ENCODE measurements at regions not wholly inside any gene's neighbourhood (a gene's known extent, or its start where the extent isn't known, plus 50 kb on each side); places are given as distances from the start of the nearest gene placed in this dataset.
"Not testable (repeated sequence)": the region's sequence is repeated elsewhere in the genome, so short reads cannot be mapped to it uniquely, and the experiment has no call there.

DNA sequence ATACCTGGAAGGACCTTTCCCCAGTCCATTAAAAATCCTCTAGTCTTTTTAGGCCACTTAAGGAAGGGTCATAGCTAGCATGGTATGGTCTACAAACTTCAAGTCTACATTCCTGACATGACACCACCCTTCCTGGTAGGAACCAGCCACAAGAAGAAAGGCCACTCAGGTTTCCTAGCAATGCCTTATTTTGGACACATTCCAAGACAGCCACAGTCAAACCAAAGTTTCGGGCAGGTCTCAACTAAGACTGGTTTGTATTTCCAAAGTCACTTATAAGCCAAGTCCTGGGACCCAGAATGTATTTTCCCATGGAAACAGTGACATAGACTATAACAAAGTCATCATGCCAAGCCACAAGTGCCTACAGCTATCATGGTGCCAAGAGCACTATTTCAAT, 50.6 kb upstream of the SLC44A3 start:
- Mint-ChIP-seq H3K36me3 (no peaks in the 10 kb centered on the region), H3K4me1 (no peaks in the 10 kb centered on the region), H3K27ac (no peak overlapping the region), H3K27me3 (no peaks in the 10 kb centered on the region), H3K9me3 (peaks cover 0 to 4% (median 0%) of the 10 kb centered on the region in 7 donors), H3K4me3 (no peak overlapping the region)
- no peak for ATAC-seq (ENCODE audit: low read depth in 2 of 2)
- DNase-seq = no peak
- no peaks in the 10 kb centered on the region for H3K36me3 ChIP-seq (ENCODE audit: control insufficient read depth, insufficient read depth, low read length)
- no peaks in the 10 kb centered on the region for H3K9me3 ChIP-seq (ENCODE audit: control insufficient read depth in 2 of 2, low read length in 2 of 2)
- no peak overlapping the region for H3K4me3 ChIP-seq (ENCODE audit: low read depth, low read length)
- H3K27me3 ChIP-seq (ENCODE audit: control insufficient read depth, insufficient read depth, low read length) = no peaks in the 10 kb centered on the region
- H3K4me1 ChIP-seq (ENCODE audit: control insufficient read depth, insufficient read depth, low read length, poor library complexity, severe bottlenecking) = no peaks in the 10 kb centered on the region
- H3K27ac ChIP-seq (ENCODE audit: insufficient read depth, low read length, poor library complexity, severe bottlenecking) = no peak overlapping the region

- no peaks in the 10 kb centered on the region for H3K27me3 Mint-ChIP-seq
- no peaks in the 10 kb centered on the region for H3K36me3 ChIP-seq (ENCODE audit: control insufficient read depth, insufficient read depth, low read length)
- H3K27ac Mint-ChIP-seq = no peak overlapping the region
- H3K27ac ChIP-seq (ENCODE audit: insufficient read depth, low read length, poor library complexity, severe bottlenecking) = no peak overlapping the region
- no peak overlapping the region for H3K4me3 Mint-ChIP-seq
- no peaks in the 10 kb centered on the region for H3K36me3 Mint-ChIP-seq
- peaks cover 0 to 5% (median 0%) of the 10 kb centered on the region in 7 donors for H3K9me3 Mint-ChIP-seq
- no peaks in the 10 kb centered on the region for H3K9me3 ChIP-seq (ENCODE audit: control insufficient read depth in 2 of 2, low read length in 2 of 2)
- no peaks in the 10 kb centered on the region for H3K4me1 ChIP-seq (ENCODE audit: control insufficient read depth, insufficient read depth, low read length, poor library complexity, severe bottlenecking)
- H3K4me3 ChIP-seq (ENCODE audit: low read depth, low read length) = no peak overlapping the region
- ATAC-seq (ENCODE audit: low read depth in 2 of 2) (no peak), DNase-seq (no peak)
- no peaks in the 10 kb centered on the region for H3K27me3 ChIP-seq (ENCODE audit: control insufficient read depth, insufficient read depth, low read length)
- H3K4me1 Mint-ChIP-seq = no peaks in the 10 kb centered on the region
Observed at GRCh38 chr1:94768036-94768435, 52.1 kb upstream of the SLC44A3 start.

DNA sequence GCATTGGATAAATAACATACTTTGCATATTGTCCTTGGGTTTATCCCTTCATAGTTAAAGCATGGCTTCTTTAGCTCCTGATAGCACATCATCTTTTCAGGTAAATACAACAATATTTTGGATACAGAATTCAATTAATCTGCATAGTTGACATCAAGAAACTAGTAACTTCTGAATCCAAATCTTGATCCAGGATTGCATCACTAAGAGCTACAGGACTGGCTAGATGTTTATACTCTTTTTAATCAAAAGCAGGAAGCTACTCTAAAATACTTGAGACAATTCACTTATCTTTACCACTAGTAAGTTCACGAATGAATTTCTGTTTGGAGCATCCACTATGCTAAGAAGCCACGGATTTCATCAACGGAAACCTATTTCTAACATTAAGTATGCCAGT, 54.2 kb upstream of the SLC44A3 start:
- Mint-ChIP-seq H3K27me3 (no peaks in the 10 kb centered on the region), H3K36me3 (no peaks in the 10 kb centered on the region), H3K27ac (no peak overlapping the region), H3K4me3 (no peak overlapping the region), H3K9me3 (peaks cover 0 to 5% (median 4%) of the 10 kb centered on the region in 7 donors), H3K4me1 (no peaks in the 10 kb centered on the region)
- H3K9me3 ChIP-seq (ENCODE audit: control insufficient read depth in 2 of 2, low read length in 2 of 2) = no peaks in the 10 kb centered on the region
- no peak for DNase-seq
- no peaks in the 10 kb centered on the region for H3K27me3 ChIP-seq (ENCODE audit: control insufficient read depth, insufficient read depth, low read length)
- no peak for ATAC-seq (ENCODE audit: low read depth in 2 of 2)
- H3K4me3 ChIP-seq (ENCODE audit: low read depth, low read length) = no peak overlapping the region
- no peak overlapping the region for H3K27ac ChIP-seq (ENCODE audit: insufficient read depth, low read length, poor library complexity, severe bottlenecking)
- H3K36me3 ChIP-seq (ENCODE audit: control insufficient read depth, insufficient read depth, low read length) = no peaks in the 10 kb centered on the region
- no peaks in the 10 kb centered on the region for H3K4me1 ChIP-seq (ENCODE audit: control insufficient read depth, insufficient read depth, low read length, poor library complexity, severe bottlenecking)

DNA sequence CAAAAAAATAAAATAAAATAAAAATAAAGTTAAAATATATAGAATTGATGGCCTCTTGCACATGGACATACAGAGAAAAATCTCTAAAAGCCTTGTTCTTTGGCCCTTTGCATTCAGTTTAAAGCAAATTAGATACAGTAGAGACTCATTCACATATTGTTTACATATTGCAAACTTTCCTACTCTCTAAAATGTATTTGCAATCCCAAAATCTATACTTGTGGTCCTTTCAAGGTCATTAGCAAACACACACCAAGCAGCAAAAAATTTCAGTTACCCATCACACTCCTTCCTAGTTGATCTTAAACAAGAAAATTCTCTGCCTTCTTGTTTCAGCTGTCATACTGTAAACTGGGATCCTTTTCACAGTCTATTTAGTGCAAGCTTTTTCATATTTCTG, 61.0 kb upstream of the SLC44A3 start:
- H3K36me3 Mint-ChIP-seq = no peaks in the 10 kb centered on the region
- DNase-seq (no peak), ATAC-seq (ENCODE audit: low read depth in 2 of 2) (no peak)
- Histone ChIP-seq H3K4me1 (ENCODE audit: control insufficient read depth, insufficient read depth, low read length, poor library complexity, severe bottlenecking) (no peaks in the 10 kb centered on the region), H3K27ac (ENCODE audit: insufficient read depth, low read length, poor library complexity, severe bottlenecking) (no peak overlapping the region), H3K9me3 (ENCODE audit: control insufficient read depth in 2 of 2, low read length in 2 of 2) (no peaks in the 10 kb centered on the region), H3K27me3 (ENCODE audit: control insufficient read depth, insufficient read depth, low read length) (no peaks in the 10 kb centered on the region), H3K36me3 (ENCODE audit: control insufficient read depth, insufficient read depth, low read length) (no peaks in the 10 kb centered on the region), H3K4me3 (ENCODE audit: low read depth, low read length) (no peak overlapping the region)
- no peak overlapping the region for H3K4me3 Mint-ChIP-seq
- no peak overlapping the region for H3K27ac Mint-ChIP-seq
- H3K9me3 Mint-ChIP-seq = peaks cover 1 to 6% (median 4%) of the 10 kb centered on the region in 7 donors
- peaks cover 12% of the 10 kb centered on the region for H3K27me3 Mint-ChIP-seq
- peaks cover 0 to 2% (median 0%) of the 10 kb centered on the region in 4 donors for H3K4me1 Mint-ChIP-seq

DNA sequence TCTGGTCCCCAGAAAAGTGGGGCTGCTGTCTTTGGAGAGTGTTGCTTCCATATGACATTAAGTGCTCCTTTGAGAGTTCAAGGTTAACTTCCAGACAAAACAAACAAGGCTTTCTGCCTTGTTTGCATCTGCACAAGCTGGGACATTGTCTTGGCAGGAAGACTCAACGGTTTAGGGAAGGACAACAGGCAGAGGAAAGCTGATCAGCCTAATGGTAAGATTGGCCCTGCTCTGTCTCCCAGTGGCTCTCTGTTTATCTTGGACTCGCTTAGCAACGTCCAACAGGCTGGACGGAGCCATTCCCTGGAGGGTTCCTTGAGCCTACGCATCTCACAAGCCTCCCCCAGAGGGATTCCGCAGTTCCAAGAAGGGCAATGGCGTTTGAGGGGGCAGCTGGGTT, 62.2 kb upstream of the SLC44A3 start:
- H3K36me3 ChIP-seq (ENCODE audit: control insufficient read depth, insufficient read depth, low read length) = no peaks in the 10 kb centered on the region
- DNase-seq = no peak
- no peaks in the 10 kb centered on the region for H3K9me3 ChIP-seq (ENCODE audit: control insufficient read depth in 2 of 2, low read length in 2 of 2)
- H3K4me3 ChIP-seq (ENCODE audit: low read depth, low read length) = no peak overlapping the region
- H3K4me1 ChIP-seq (ENCODE audit: control insufficient read depth, insufficient read depth, low read length, poor library complexity, severe bottlenecking) = no peaks in the 10 kb centered on the region
- H3K27me3 Mint-ChIP-seq = peaks cover 12% of the 10 kb centered on the region
- ATAC-seq (ENCODE audit: low read depth in 2 of 2) = no peak
- H3K4me3 Mint-ChIP-seq = no peak overlapping the region
- no peak overlapping the region for H3K27ac Mint-ChIP-seq
- no peaks in the 10 kb centered on the region for H3K36me3 Mint-ChIP-seq
- no peak overlapping the region for H3K27ac ChIP-seq (ENCODE audit: insufficient read depth, low read length, poor library complexity, severe bottlenecking)
- no peaks in the 10 kb centered on the region for H3K27me3 ChIP-seq (ENCODE audit: control insufficient read depth, insufficient read depth, low read length)
- peaks cover 0 to 2% (median 0%) of the 10 kb centered on the region in 4 donors for H3K4me1 Mint-ChIP-seq
- peaks cover 0 to 6% (median 4%) of the 10 kb centered on the region in 7 donors for H3K9me3 Mint-ChIP-seq

DNA sequence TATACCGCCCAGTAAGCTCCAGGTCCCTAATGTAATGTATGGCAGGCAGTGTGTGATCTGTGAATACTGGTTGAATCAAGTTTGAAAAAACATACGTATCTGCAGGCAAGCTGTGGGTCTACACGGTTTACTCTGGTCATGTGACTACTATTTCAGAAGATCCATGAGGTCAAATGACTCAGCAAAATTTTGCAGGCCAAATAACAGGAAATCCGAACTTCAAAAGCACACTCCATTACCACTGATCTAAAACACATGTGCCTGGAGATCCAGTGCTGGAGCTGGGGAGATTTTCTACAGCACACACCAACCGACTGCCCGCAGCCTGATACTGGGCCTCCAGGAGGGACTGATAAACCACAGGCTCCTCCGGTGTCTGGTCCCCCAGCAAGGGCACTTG, 64.5 kb upstream of the SLC44A3 start:
- H3K4me3 ChIP-seq (ENCODE audit: low read depth, low read length) = no peak overlapping the region
- H3K27ac ChIP-seq (ENCODE audit: insufficient read depth, low read length, poor library complexity, severe bottlenecking) = no peak overlapping the region
- H3K36me3 ChIP-seq (ENCODE audit: control insufficient read depth, insufficient read depth, low read length) = no peaks in the 10 kb centered on the region
- H3K36me3 Mint-ChIP-seq = no peaks in the 10 kb centered on the region
- ATAC-seq (ENCODE audit: low read depth in 2 of 2) = peak in 1 of 2 donors; percentile 18
- H3K4me1 Mint-ChIP-seq = peaks cover 0 to 2% (median 0%) of the 10 kb centered on the region in 4 donors
- no peaks in the 10 kb centered on the region for H3K27me3 ChIP-seq (ENCODE audit: control insufficient read depth, insufficient read depth, low read length)
- H3K9me3 ChIP-seq (ENCODE audit: control insufficient read depth in 2 of 2, low read length in 2 of 2) = no peaks in the 10 kb centered on the region
- no peak overlapping the region for H3K4me3 Mint-ChIP-seq
- no peak overlapping the region for H3K27ac Mint-ChIP-seq
- peaks cover 12% of the 10 kb centered on the region for H3K27me3 Mint-ChIP-seq
- peak in 1 of 3 donors; percentile 77 for DNase-seq
- no peaks in the 10 kb centered on the region for H3K4me1 ChIP-seq (ENCODE audit: control insufficient read depth, insufficient read depth, low read length, poor library complexity, severe bottlenecking)
- H3K9me3 Mint-ChIP-seq = peaks cover 0 to 8% (median 4%) of the 10 kb centered on the region in 7 donors

DNA sequence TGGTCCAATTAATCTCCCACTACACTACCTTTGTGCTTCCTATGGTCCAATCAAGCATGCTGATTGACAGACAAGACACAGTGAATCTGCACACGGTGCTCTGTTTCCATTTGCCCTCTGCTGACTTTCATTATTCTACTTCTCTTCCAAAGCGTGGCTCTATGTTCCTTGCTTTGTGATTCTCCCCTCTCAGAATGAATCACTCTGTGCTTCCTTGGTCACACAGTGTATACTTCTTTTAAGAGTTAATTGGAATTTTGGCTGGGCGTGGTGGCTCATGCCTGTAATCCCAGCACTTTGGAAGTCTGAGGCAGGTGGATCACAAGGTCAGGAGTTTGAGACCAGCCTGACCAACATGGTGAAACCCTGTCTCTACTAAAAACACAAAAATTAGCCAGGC, 65.1 kb upstream of the SLC44A3 start:
- H3K4me3 ChIP-seq (ENCODE audit: low read depth, low read length); H3K36me3 ChIP-seq (ENCODE audit: control insufficient read depth, insufficient read depth, low read length); ATAC-seq (ENCODE audit: low read depth in 2 of 2); H3K9me3 Mint-ChIP-seq; H3K36me3 Mint-ChIP-seq; H3K27me3 ChIP-seq (ENCODE audit: control insufficient read depth, insufficient read depth, low read length); H3K4me3 Mint-ChIP-seq; H3K4me1 Mint-ChIP-seq; H3K27ac ChIP-seq (ENCODE audit: insufficient read depth, low read length, poor library complexity, severe bottlenecking); H3K9me3 ChIP-seq (ENCODE audit: control insufficient read depth in 2 of 2, low read length in 2 of 2); H3K4me1 ChIP-seq (ENCODE audit: control insufficient read depth, insufficient read depth, low read length, poor library complexity, severe bottlenecking); DNase-seq; H3K27ac Mint-ChIP-seq: not testable (repeated sequence)
- peaks cover 12% of the 10 kb centered on the region for H3K27me3 Mint-ChIP-seq

- Histone ChIP-seq H3K36me3 (ENCODE audit: control insufficient read depth, insufficient read depth, low read length) (no peaks in the 10 kb centered on the region), H3K27ac (ENCODE audit: insufficient read depth, low read length, poor library complexity, severe bottlenecking) (no peak overlapping the region), H3K4me3 (ENCODE audit: low read depth, low read length) (no peak overlapping the region), H3K9me3 (ENCODE audit: control insufficient read depth in 2 of 2, low read length in 2 of 2) (no peaks in the 10 kb centered on the region), H3K27me3 (ENCODE audit: control insufficient read depth, insufficient read depth, low read length) (no peaks in the 10 kb centered on the region), H3K4me1 (ENCODE audit: control insufficient read depth, insufficient read depth, low read length, poor library complexity, severe bottlenecking) (no peaks in the 10 kb centered on the region)
- no peaks in the 10 kb centered on the region for H3K36me3 Mint-ChIP-seq
- H3K9me3 Mint-ChIP-seq = peaks cover 0 to 7% (median under 1%) of the 10 kb centered on the region in 7 donors
- H3K4me1 Mint-ChIP-seq = peaks cover 0 to 2% (median 0%) of the 10 kb centered on the region in 4 donors
- ATAC-seq (ENCODE audit: low read depth in 2 of 2) (no peak), DNase-seq (no peak)
- peaks cover 12% of the 10 kb centered on the region for H3K27me3 Mint-ChIP-seq
- H3K4me3 Mint-ChIP-seq = no peak overlapping the region
- H3K27ac Mint-ChIP-seq = no peak overlapping the region
Observed at GRCh38 chr1:94754570-94754969, 65.6 kb upstream of the SLC44A3 start.

All from CD4-positive, CD25-positive, alpha-beta regulatory T cell (primary cell).